NCI-H460 (cell line): ENCODE measurements at regions not wholly inside any gene's neighbourhood (a gene's known extent, or its start where the extent isn't known, plus 50 kb on each side); places are given as distances from the start of the nearest gene placed in this dataset.

Experiments
- DNase-seq: peaks from one replicate; pipeline ENCODE4 v3.0.0-alpha.2; 2016; ENCODE audit warnings: low read depth; ENCODE audit errors: extremely low read depth

GRCh38 chr6:44599672-44600071, 212.2 kb downstream of the CDC5L start:
- DNase-seq = no peak

- no peak for DNase-seq
Observed at GRCh38 chr6:44603044-44603686, 215.7 kb downstream of the CDC5L start.

- no peak for DNase-seq
Observed at GRCh38 chr6:44606504-44606903, 219.0 kb downstream of the CDC5L start.

GRCh38 chr6:44606976-44607375, 219.5 kb downstream of the CDC5L start:
- DNase-seq = no peak

GRCh38 chr6:44608175-44608574, 220.7 kb downstream of the CDC5L start:
- no peak for DNase-seq

- DNase-seq = no peak
Observed at GRCh38 chr6:44609051-44609612, 221.6 kb downstream of the CDC5L start.

- DNase-seq = no peak
Observed at GRCh38 chr6:44614396-44614795, 226.9 kb downstream of the CDC5L start.

GRCh38 chr6:44615621-44616020, 228.1 kb downstream of the CDC5L start:
- DNase-seq = no peak

GRCh38 chr6:44617416-44617815, 229.9 kb downstream of the CDC5L start:
- DNase-seq = no peak

GRCh38 chr6:44618371-44618770, 230.9 kb downstream of the CDC5L start:
- DNase-seq = no peak

- no peak for DNase-seq
Observed at GRCh38 chr6:44620922-44621321, 233.4 kb downstream of the CDC5L start.

- no peak for DNase-seq
Observed at GRCh38 chr6:44621846-44622245, 234.3 kb downstream of the CDC5L start.

- DNase-seq = no peak
Observed at GRCh38 chr6:44622555-44622954, 235.0 kb downstream of the CDC5L start.

- no peak for DNase-seq
Observed at GRCh38 chr6:44622956-44623355, 235.4 kb downstream of the CDC5L start.

- DNase-seq = no peak
Observed at GRCh38 chr6:44624226-44624625, 236.7 kb downstream of the CDC5L start.

- DNase-seq = no peak
Observed at GRCh38 chr6:44624936-44625573, 237.5 kb downstream of the CDC5L start.

GRCh38 chr6:44625996-44626395, 238.5 kb downstream of the CDC5L start:
- no peak for DNase-seq

- no peak for DNase-seq
Observed at GRCh38 chr6:44626616-44627015, 239.1 kb downstream of the CDC5L start.

- DNase-seq = no peak
Observed at GRCh38 chr6:44627091-44627882, 239.8 kb downstream of the CDC5L start.

GRCh38 chr6:44627883-44628271, 240.4 kb downstream of the CDC5L start:
- DNase-seq = no peak

- DNase-seq = no peak
Observed at GRCh38 chr6:44628347-44628746, 240.8 kb downstream of the CDC5L start.

GRCh38 chr6:44629636-44630035, 242.1 kb downstream of the CDC5L start:
- no peak for DNase-seq
